ENCODE measurements at regions not wholly inside any gene's neighbourhood (a gene's known extent, or its start where the extent isn't known, plus 50 kb on each side); places are given as distances from the start of the nearest gene placed in this dataset.

DNA sequence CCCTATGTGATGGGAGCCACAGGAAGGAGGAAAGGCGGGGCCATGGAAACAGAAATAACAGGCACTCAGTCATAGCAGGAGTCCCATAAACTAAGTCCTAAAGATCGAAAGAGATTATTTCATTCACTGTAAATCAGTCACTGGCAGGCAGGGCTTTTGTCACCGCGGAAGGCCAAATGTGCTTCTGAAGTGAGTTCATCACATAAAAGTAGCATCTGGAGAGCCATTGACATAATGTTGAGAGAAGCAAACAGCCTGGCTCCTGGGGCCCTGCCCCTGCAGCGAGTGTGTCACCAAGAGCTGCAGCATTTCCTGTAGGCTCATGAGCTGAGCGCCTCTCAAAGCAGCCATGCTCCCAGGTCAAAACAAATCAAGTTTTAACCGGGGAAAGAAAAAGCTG lies 476.2 kb downstream of the HAPSTR1 start:
- H3K27ac Mint-ChIP-seq: no peak overlapping the region
- H3K9me3 Mint-ChIP-seq (ENCODE audit: low read depth): peaks cover 2% of the 10 kb centered on the region
- H3K36me3 Mint-ChIP-seq (ENCODE audit: insufficient read depth): no peaks in the 10 kb centered on the region
- TF ChIP-seq, protein P1, sequence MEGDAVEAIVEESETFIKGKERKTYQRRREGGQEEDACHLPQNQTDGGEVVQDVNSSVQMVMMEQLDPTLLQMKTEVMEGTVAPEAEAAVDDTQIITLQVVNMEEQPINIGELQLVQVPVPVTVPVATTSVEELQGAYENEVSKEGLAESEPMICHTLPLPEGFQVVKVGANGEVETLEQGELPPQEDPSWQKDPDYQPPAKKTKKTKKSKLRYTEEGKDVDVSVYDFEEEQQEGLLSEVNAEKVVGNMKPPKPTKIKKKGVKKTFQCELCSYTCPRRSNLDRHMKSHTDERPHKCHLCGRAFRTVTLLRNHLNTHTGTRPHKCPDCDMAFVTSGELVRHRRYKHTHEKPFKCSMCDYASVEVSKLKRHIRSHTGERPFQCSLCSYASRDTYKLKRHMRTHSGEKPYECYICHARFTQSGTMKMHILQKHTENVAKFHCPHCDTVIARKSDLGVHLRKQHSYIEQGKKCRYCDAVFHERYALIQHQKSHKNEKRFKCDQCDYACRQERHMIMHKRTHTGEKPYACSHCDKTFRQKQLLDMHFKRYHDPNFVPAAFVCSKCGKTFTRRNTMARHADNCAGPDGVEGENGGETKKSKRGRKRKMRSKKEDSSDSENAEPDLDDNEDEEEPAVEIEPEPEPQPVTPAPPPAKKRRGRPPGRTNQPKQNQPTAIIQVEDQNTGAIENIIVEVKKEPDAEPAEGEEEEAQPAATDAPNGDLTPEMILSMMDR (IDR thresholded peaks at IDR 0.05; ENCODE audit: unreplicated experiment): no peak
- H3K27me3 Mint-ChIP-seq: no peaks in the 10 kb centered on the region
- H3K4me1 Mint-ChIP-seq (ENCODE audit: low read depth): peaks cover 2% of the 10 kb centered on the region
- DNase-seq (ENCODE audit: low spot score, unreplicated experiment): no peak
- H3K4me3 Mint-ChIP-seq (ENCODE audit: low read depth): no peak overlapping the region

DNA sequence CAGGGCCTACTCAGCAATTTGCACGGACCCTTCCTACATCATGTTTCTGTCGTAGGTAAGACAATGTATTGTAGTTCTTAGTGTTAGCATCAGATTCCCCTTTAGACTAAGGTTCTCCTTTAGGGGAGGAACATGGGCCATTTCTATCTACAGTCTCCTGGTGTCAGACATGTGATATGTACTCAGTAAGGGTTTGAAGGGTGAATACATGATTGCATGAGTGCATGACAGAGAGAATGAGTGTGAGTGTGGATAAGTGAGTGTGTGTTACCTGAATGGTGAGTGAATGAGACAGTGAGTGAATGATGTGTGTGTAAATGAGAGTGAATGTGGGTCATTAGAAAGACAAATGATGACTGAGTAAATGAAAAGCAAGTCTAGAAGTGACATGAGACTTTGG lies 476.8 kb downstream of the HAPSTR1 start:
- H3K36me3 Mint-ChIP-seq (ENCODE audit: insufficient read depth): no peaks in the 10 kb centered on the region
- TF ChIP-seq, protein P1 (IDR thresholded peaks at IDR 0.05; ENCODE audit: unreplicated experiment): no peak
- H3K4me3 Mint-ChIP-seq (ENCODE audit: low read depth): no peak overlapping the region
- no peak overlapping the region for H3K27ac Mint-ChIP-seq
- no peak for DNase-seq (ENCODE audit: low spot score, unreplicated experiment)
- peaks cover 2% of the 10 kb centered on the region for H3K9me3 Mint-ChIP-seq (ENCODE audit: low read depth)
- H3K27me3 Mint-ChIP-seq: no peaks in the 10 kb centered on the region
- peaks cover 2% of the 10 kb centered on the region for H3K4me1 Mint-ChIP-seq (ENCODE audit: low read depth)

DNA sequence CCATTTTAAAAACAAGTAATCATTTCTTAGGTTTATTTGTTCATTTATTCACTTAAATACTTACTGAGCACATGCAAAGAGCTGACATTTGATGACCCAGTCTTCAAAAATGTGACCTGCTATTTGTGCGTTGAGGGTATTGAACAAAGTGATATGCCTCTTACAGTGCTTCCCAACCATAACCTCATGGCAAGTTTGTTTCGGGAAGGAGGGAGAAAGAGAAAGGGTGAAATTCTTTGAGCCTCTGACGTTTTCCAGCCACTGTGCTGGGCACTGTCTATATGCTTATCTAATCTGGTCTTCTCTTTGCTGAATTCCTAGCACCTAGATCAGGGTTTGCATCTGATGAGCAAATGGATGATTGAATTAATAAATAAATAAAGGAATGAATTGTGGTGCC lies 479.1 kb downstream of the HAPSTR1 start:
- Mint-ChIP-seq H3K9me3 (ENCODE audit: low read depth) (peaks cover 2% of the 10 kb centered on the region), H3K4me3 (ENCODE audit: low read depth) (no peak overlapping the region), H3K4me1 (ENCODE audit: low read depth) (peaks cover 2% of the 10 kb centered on the region), H3K27ac (no peak overlapping the region), H3K27me3 (no peaks in the 10 kb centered on the region), H3K36me3 (ENCODE audit: insufficient read depth) (no peaks in the 10 kb centered on the region)
- DNase-seq (ENCODE audit: low spot score, unreplicated experiment): no peak
- TF ChIP-seq, protein P1 (IDR thresholded peaks at IDR 0.05; ENCODE audit: unreplicated experiment): no peak

DNA sequence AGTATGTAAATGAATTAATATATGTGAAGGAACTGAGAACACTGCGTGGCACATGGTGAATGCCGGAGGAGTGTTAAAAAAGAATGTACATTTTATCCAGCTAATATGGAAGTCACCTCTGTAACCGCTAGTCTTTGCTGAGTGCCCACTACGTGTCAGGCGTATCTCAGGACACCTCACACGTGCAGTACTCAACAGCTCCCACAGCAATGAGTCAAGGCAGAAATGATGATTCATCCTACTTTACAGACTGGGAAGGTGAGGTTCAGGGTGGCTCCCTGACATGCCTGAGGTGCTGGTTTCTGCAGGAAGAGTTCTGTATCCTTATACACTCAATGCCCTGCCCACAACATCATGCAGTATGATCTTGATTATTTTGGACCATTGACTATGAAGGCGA lies 487.0 kb downstream of the HAPSTR1 start:
- no peak for DNase-seq (ENCODE audit: low spot score, unreplicated experiment)
- Mint-ChIP-seq H3K36me3 (ENCODE audit: insufficient read depth) (no peaks in the 10 kb centered on the region), H3K9me3 (ENCODE audit: low read depth) (no peaks in the 10 kb centered on the region), H3K27me3 (peaks cover 3% of the 10 kb centered on the region), H3K4me1 (ENCODE audit: low read depth) (no peaks in the 10 kb centered on the region), H3K27ac (no peak overlapping the region), H3K4me3 (ENCODE audit: low read depth) (no peak overlapping the region)
- TF ChIP-seq, protein P1 (IDR thresholded peaks at IDR 0.05; ENCODE audit: unreplicated experiment): no peak

DNA sequence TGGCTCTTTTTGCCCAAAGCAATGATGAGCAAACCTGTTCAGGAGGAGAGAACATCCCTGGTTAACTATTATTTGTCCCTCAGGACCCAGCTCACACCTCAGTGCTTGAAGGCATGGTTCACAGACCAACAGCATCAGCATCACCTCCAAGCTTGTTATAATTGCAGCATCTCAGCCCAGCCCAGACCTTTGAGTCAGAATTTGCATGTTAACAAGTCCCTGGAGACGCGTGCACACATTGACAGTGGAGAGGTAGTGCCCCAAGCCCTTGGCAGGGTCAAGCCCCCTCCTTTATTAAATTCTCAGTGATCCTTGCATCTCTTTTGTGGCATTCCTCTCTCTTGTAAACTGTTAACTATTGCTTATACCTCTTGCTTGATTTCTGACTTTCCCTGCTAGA lies 488.6 kb downstream of the HAPSTR1 start:
- H3K27ac Mint-ChIP-seq: no peak overlapping the region
- H3K4me1 Mint-ChIP-seq (ENCODE audit: low read depth): no peaks in the 10 kb centered on the region
- H3K9me3 Mint-ChIP-seq (ENCODE audit: low read depth): no peaks in the 10 kb centered on the region
- DNase-seq (ENCODE audit: low spot score, unreplicated experiment): no peak
- H3K4me3 Mint-ChIP-seq (ENCODE audit: low read depth): no peak overlapping the region
- TF ChIP-seq, protein P1 (IDR thresholded peaks at IDR 0.05; ENCODE audit: unreplicated experiment): no peak
- no peaks in the 10 kb centered on the region for H3K36me3 Mint-ChIP-seq (ENCODE audit: insufficient read depth)
- peaks cover 3% of the 10 kb centered on the region for H3K27me3 Mint-ChIP-seq
